Vagina (tissue), 2 donors: ENCODE measurements at regions not wholly inside any gene's neighbourhood (a gene's known extent, or its start where the extent isn't known, plus 50 kb on each side); places are given as distances from the start of the nearest gene placed in this dataset.

ENCODE experiments used
- DNase-seq, 2 donors: peaks; one replicate each; pipeline ENCODE4 v3.0.0-alpha.2; 2017; ENCODE audit errors: extremely low spot score in 2 of 2
- H3K27ac ChIP-seq: fragments of 200-600 bp; sonication (generic); one replicate; pipeline ENCODE4 v1.5.1; 2019
- H3K27me3 ChIP-seq: fragments of 200-600 bp; sonication (generic); one replicate; pipeline ENCODE4 v1.5.1; 2019
- H3K36me3 ChIP-seq, 2 donors: fragments of 200-600 bp; sonication (generic); one replicate each; pipeline ENCODE4 v1.5.1; 2017 to 2019
- H3K4me1 ChIP-seq: fragments of 200-600 bp; sonication (generic); one replicate; pipeline ENCODE4 v1.5.1; 2019
- H3K4me3 ChIP-seq, 2 donors: fragments of 200-600 bp; sonication (generic); 1 replicate in 1 of 2; 2 replicates in 1 of 2; pipeline ENCODE4 v1.5.1; 2016 to 2019
- H3K9me3 ChIP-seq: fragments of 200-600 bp; sonication (generic); one replicate; pipeline ENCODE4 v1.5.1; 2019
- CTCF ChIP-seq, 3 experiments: fragments of 450-650 bp in 2 of 3; fragments of 200-600 bp in 1 of 3; sonication (generic) in 1 of 3; IDR thresholded peaks; one replicate each; pipeline ENCODE4 v1.5.1; 2017 to 2019; ENCODE audit warnings: antibody characterized with exemption in 3 of 3, mild to moderate bottlenecking in 2 of 3, moderate library complexity in 2 of 3
- POLR2A ChIP-seq, 2 donors: fragments of 450-650 bp; IDR thresholded peaks; one replicate each; pipeline ENCODE4 v1.6.1; 2017; ENCODE audit warnings: antibody characterized with exemption in 2 of 2, mild to moderate bottlenecking in 2 of 2, moderate library complexity in 2 of 2
- POLR2AphosphoS5 ChIP-seq, 2 donors: sonication (generic); formaldehyde crosslinking; IDR thresholded peaks; one replicate each; pipeline ENCODE4 v1.9.0; 2017; ENCODE audit warnings: antibody characterized with exemption in 2 of 2, mild to moderate bottlenecking in 2 of 2, low read depth in 1 of 2; ENCODE audit not compliant: insufficient read depth in 1 of 2
- intact Hi-C: fragments of 100-400 bp; cut with DNase I; formaldehyde crosslinking; loops from one replicate; pipeline ENCODE4 v1.15.1; 2023

GRCh38 chr14:25132094-25132493 lies 82.1 kb upstream of the STXBP6 start:
- DNase-seq, result no peak
- H3K27ac ChIP-seq, result no peak overlapping the region
- no peaks in the 10 kb centered on the region for H3K27me3 ChIP-seq
- H3K9me3 ChIP-seq, result no peaks in the 10 kb centered on the region
- no peaks in the 10 kb centered on the region for H3K4me1 ChIP-seq
- intact Hi-C loops, result loop anchor here (10.0 kb wide), 2 partner anchors 317 to 397 kb away; no protein-coding TSS in a partner anchor
- no peaks in the 10 kb centered on the region for H3K36me3 ChIP-seq
- TF ChIP-seq POLR2AphosphoS5 (IDR thresholded peaks at IDR 0.05; ENCODE audit: insufficient read depth in 1 of 2, low read depth in 1 of 2) (no peak), CTCF (IDR thresholded peaks at IDR 0.05) (no peak), POLR2A (IDR thresholded peaks at IDR 0.05) (no peak)
- no peak overlapping the region for H3K4me3 ChIP-seq

GRCh38 chr14:25122843-25123242 lies 72.9 kb upstream of the STXBP6 start:
- no peak for DNase-seq
- Histone ChIP-seq H3K4me1 (no peaks in the 10 kb centered on the region), H3K27ac (no peak overlapping the region), H3K9me3 (no peaks in the 10 kb centered on the region), H3K27me3 (no peaks in the 10 kb centered on the region), H3K36me3 (no peaks in the 10 kb centered on the region), H3K4me3 (no peak overlapping the region)
- intact Hi-C loops, result no loop called here
- TF ChIP-seq CTCF (IDR thresholded peaks at IDR 0.05) (no peak), POLR2AphosphoS5 (IDR thresholded peaks at IDR 0.05; ENCODE audit: insufficient read depth in 1 of 2, low read depth in 1 of 2) (no peak), POLR2A (IDR thresholded peaks at IDR 0.05) (no peak)

GRCh38 chr14:25122211-25122610 lies 72.3 kb upstream of the STXBP6 start:
- H3K4me3 ChIP-seq, result no peak overlapping the region

GRCh38 chr14:25121337-25122129 lies 71.6 kb upstream of the STXBP6 start:
- intact Hi-C loops, result no loop called here

More at GRCh38 chr14:25122211-25122610, 72.3 kb upstream of the STXBP6 start:
- no peak for DNase-seq
- TF ChIP-seq POLR2AphosphoS5 (IDR thresholded peaks at IDR 0.05; ENCODE audit: insufficient read depth in 1 of 2, low read depth in 1 of 2) (no peak), POLR2A (IDR thresholded peaks at IDR 0.05) (no peak), CTCF (IDR thresholded peaks at IDR 0.05) (no peak)
- Histone ChIP-seq H3K27me3 (no peaks in the 10 kb centered on the region), H3K4me1 (no peaks in the 10 kb centered on the region), H3K27ac (no peak overlapping the region), H3K36me3 (no peaks in the 10 kb centered on the region), H3K9me3 (no peaks in the 10 kb centered on the region)
- intact Hi-C loops, result no loop called here

More at GRCh38 chr14:25121337-25122129, 71.6 kb upstream of the STXBP6 start:
- no peaks in the 10 kb centered on the region for H3K4me1 ChIP-seq
- no peak overlapping the region for H3K4me3 ChIP-seq
- no peak for DNase-seq
- H3K27me3 ChIP-seq, result no peaks in the 10 kb centered on the region
- no peak for TF ChIP-seq POLR2AphosphoS5 (IDR thresholded peaks at IDR 0.05; ENCODE audit: insufficient read depth in 1 of 2, low read depth in 1 of 2)
- TF ChIP-seq CTCF (IDR thresholded peaks at IDR 0.05), result no peak
- no peak for TF ChIP-seq POLR2A (IDR thresholded peaks at IDR 0.05)
- no peaks in the 10 kb centered on the region for H3K9me3 ChIP-seq
- H3K36me3 ChIP-seq, result no peaks in the 10 kb centered on the region
- H3K27ac ChIP-seq, result no peak overlapping the region
